Fibroblast of lung (primary cell): ENCODE measurements at regions not wholly inside any gene's neighbourhood (a gene's known extent, or its start where the extent isn't known, plus 50 kb on each side); places are given as distances from the start of the nearest gene placed in this dataset.

ENCODE experiments used
- DNase-seq, 2 donors: peaks; one replicate each; pipeline versions ENCODE4 v3.0.0 to v3.0.0-alpha.2; 2010; ENCODE audit warnings: low read depth in 2 of 2
- H2AFZ ChIP-seq: 2 replicates; pipeline ENCODE4 v1.5.1; 2012; ENCODE audit warnings: low read length, control low read depth, inconsistent platforms
- H3K27ac ChIP-seq: 2 replicates; pipeline ENCODE4 v1.5.1; 2011; ENCODE audit warnings: low read length, control low read depth; ENCODE audit not compliant: insufficient read depth
- H3K27me3 ChIP-seq: 2 replicates; pipeline ENCODE4 v1.5.1; 2011; ENCODE audit warnings: mild to moderate bottlenecking, low read length; ENCODE audit not compliant: control insufficient read depth, insufficient read depth
- H3K36me3 ChIP-seq: 2 replicates; pipeline ENCODE4 v1.5.1; 2011; ENCODE audit warnings: low read length; ENCODE audit not compliant: control insufficient read depth, insufficient read depth
- H3K4me1 ChIP-seq: 2 replicates; pipeline ENCODE4 v1.5.1; 2011; ENCODE audit warnings: low read length; ENCODE audit not compliant: control insufficient read depth, insufficient read depth; ENCODE audit errors: extremely low read depth
- H3K4me2 ChIP-seq: 2 replicates; pipeline ENCODE4 v1.5.1; 2011; ENCODE audit warnings: low read length, control low read depth; ENCODE audit not compliant: insufficient read depth; ENCODE audit errors: extremely low read depth
- H3K4me3 ChIP-seq, 4 experiments: fragments of 200-600 bp in 1 of 4; sonication (generic) in 1 of 4; replicated peaks in 1 of 4; 2 replicates each; pipeline ENCODE4 v1.5.1; 2011 to 2016; ENCODE audit warnings: low read length in 4 of 4, low read depth in 3 of 4, mild to moderate bottlenecking in 3 of 4, control low read depth in 2 of 4, inconsistent platforms in 1 of 4, mixed read lengths in 1 of 4; ENCODE audit not compliant: insufficient read depth in 1 of 4; ENCODE audit errors: control extremely low read depth in 1 of 4
- H3K79me2 ChIP-seq: 2 replicates; pipeline ENCODE4 v1.5.1; 2012; ENCODE audit warnings: mild to moderate bottlenecking, low read length, inconsistent platforms; ENCODE audit not compliant: control insufficient read depth, insufficient read depth
- H3K9ac ChIP-seq: 2 replicates; pipeline ENCODE4 v1.5.1; 2011; ENCODE audit warnings: mild to moderate bottlenecking, low read length, control low read depth; ENCODE audit not compliant: insufficient read depth
- H3K9me3 ChIP-seq: 2 replicates; pipeline ENCODE4 v1.5.1; 2012; ENCODE audit warnings: low read depth, low read length; ENCODE audit not compliant: control insufficient read depth, insufficient read depth
- H4K20me1 ChIP-seq: 2 replicates; pipeline ENCODE4 v1.5.1; 2011; ENCODE audit warnings: low read length; ENCODE audit not compliant: control insufficient read depth, insufficient read depth; ENCODE audit errors: extremely low read depth
- EZH2 ChIP-seq: IDR thresholded peaks from 2 replicates; pipeline ENCODE4 v1.5.1; 2012; ENCODE audit warnings: low read length, control low read depth, mild to moderate bottlenecking; ENCODE audit errors: missing control alignments
- TF ChIP-seq, protein P1 (sequence below), 2 donors: IDR thresholded peaks in 1 of 2; conservative IDR thresholded peaks in 1 of 2; 1 replicate in 1 of 2; 2 replicates in 1 of 2; pipeline ENCODE4 v1.5.1; 2011 to 2012; ENCODE audit warnings: low read length in 2 of 2, control low read depth in 1 of 2, inconsistent platforms in 1 of 2, low read depth in 1 of 2, mild to moderate bottlenecking in 1 of 2

DNA sequence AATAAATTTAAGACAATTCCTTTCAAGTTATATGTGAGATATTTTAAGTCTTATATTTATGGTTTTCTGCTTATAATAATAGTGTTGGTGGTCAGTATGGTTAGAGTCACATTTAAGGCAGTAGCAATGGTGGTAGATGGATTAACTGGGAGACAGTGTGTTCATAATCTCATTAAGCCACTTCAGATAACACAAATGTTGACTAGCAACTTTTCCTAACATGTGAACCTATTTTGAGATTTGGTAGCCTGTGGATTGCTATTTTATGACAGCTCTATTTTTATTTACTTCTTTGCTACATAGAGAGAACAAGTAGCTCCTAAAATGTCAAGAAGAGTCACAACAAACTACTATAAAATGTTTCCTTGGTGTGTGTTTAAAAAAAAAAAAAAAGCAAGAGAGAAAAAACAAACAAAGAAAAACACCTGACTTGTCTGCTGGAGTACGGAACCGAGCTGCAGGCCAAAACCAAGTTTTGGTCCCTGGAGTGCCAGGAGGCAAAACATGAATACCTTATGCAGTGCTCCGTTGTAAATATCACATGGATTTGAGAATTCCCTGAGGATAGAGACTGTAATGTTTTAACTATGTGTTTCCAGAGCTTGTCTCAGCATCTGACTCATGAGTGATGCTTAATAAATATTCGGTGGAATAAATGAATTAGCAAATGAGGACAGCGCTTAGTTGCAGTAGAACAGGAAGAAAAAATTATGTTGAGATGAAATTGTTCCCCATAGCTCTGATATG, 457.1 kb upstream of the ROBO2 start:
- no peaks in the 10 kb centered on the region for H3K4me1 ChIP-seq
- no peaks in the 10 kb centered on the region for H3K9me3 ChIP-seq
- H3K27me3 ChIP-seq = no peaks in the 10 kb centered on the region
- TF ChIP-seq, protein P1, sequence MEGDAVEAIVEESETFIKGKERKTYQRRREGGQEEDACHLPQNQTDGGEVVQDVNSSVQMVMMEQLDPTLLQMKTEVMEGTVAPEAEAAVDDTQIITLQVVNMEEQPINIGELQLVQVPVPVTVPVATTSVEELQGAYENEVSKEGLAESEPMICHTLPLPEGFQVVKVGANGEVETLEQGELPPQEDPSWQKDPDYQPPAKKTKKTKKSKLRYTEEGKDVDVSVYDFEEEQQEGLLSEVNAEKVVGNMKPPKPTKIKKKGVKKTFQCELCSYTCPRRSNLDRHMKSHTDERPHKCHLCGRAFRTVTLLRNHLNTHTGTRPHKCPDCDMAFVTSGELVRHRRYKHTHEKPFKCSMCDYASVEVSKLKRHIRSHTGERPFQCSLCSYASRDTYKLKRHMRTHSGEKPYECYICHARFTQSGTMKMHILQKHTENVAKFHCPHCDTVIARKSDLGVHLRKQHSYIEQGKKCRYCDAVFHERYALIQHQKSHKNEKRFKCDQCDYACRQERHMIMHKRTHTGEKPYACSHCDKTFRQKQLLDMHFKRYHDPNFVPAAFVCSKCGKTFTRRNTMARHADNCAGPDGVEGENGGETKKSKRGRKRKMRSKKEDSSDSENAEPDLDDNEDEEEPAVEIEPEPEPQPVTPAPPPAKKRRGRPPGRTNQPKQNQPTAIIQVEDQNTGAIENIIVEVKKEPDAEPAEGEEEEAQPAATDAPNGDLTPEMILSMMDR (conservative IDR thresholded peaks at IDR 0.05 in 1 of 2, IDR thresholded peaks at IDR 0.05 in 1 of 2; ENCODE audit: low read depth in 1 of 2, low read length in 2 of 2) = no peak
- no peak for TF ChIP-seq EZH2
- H3K4me2 ChIP-seq = no peak overlapping the region
- no peak overlapping the region for H3K4me3 ChIP-seq
- no peak overlapping the region for H2AFZ ChIP-seq
- H4K20me1 ChIP-seq = no peaks in the 10 kb centered on the region
- DNase-seq = no peak
- no peaks in the 10 kb centered on the region for H3K79me2 ChIP-seq
- no peaks in the 10 kb centered on the region for H3K36me3 ChIP-seq
- no peak overlapping the region for H3K9ac ChIP-seq
- H3K27ac ChIP-seq = no peak overlapping the region

DNA sequence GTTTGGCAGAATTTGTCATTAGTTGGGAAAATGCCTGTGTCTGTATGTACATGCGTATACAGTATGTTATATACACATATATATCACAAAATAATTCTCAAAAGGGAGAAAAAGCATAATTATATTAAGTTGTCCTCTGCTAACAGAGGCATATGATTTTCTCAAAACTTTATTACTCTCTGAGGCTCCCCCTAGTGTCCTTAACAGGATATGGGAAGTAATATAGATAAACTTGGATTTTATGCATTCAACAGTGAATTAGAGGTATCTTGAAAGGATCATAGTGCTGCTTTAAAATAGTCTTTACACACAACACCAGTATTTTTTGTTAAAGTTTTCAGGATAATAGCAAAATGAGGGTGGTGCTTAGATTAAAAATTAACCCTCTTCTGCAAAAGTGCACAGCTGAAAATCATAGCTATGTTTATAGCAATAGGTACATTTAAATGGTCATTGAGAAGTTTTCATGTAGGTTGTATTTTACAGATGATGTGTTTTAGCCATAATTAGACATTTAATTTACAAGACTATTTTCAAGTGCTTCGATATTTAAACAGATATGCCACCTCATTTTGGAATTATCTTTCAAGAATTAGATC, 454.0 kb upstream of the ROBO2 start:
- Histone ChIP-seq H3K27ac (no peak overlapping the region), H3K4me1 (no peaks in the 10 kb centered on the region), H3K79me2 (no peaks in the 10 kb centered on the region), H3K9ac (no peak overlapping the region), H2AFZ (no peak overlapping the region), H3K9me3 (no peaks in the 10 kb centered on the region), H3K4me3 (no peak overlapping the region), H3K36me3 (no peaks in the 10 kb centered on the region), H3K4me2 (no peak overlapping the region), H3K27me3 (no peaks in the 10 kb centered on the region), H4K20me1 (no peaks in the 10 kb centered on the region)
- DNase-seq = peak; percentile 2 to 44
- no peak for TF ChIP-seq EZH2
- TF ChIP-seq, protein P1 (conservative IDR thresholded peaks at IDR 0.05 in 1 of 2, IDR thresholded peaks at IDR 0.05 in 1 of 2; ENCODE audit: low read depth in 1 of 2, low read length in 2 of 2) = peak in 1 of 2 donors; percentile 72

DNA sequence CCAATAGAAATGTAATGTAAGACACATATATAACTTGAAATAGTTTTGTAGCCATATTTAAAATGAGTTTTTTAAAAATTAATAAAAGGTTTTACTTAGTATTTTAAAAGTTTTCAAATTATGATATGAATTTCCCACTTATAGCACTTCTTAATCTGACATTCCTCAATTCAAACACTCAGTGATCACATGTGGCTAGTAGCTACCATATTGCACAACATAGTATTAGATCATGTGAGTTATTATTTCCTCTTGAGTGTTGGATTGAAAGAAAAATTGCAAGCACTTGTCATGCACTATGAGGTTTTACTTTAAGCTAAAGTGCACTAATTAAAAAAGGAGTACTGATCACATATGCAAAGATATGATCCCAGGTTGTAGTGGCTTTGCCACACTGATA, 453.4 kb upstream of the ROBO2 start:
- TF ChIP-seq, protein P1 (conservative IDR thresholded peaks at IDR 0.05 in 1 of 2, IDR thresholded peaks at IDR 0.05 in 1 of 2; ENCODE audit: low read depth in 1 of 2, low read length in 2 of 2) = no peak
- no peak for TF ChIP-seq EZH2
- no peak for DNase-seq
- Histone ChIP-seq H3K36me3 (no peaks in the 10 kb centered on the region), H3K79me2 (no peaks in the 10 kb centered on the region), H4K20me1 (no peaks in the 10 kb centered on the region), H3K27me3 (no peaks in the 10 kb centered on the region), H3K4me1 (no peaks in the 10 kb centered on the region), H3K9me3 (no peaks in the 10 kb centered on the region), H2AFZ (no peak overlapping the region), H3K9ac (no peak overlapping the region), H3K4me3 (no peak overlapping the region), H3K4me2 (no peak overlapping the region), H3K27ac (no peak overlapping the region)
